GM12878 (cell line): ENCODE measurements at regions not wholly inside any gene's neighbourhood (a gene's known extent, or its start where the extent isn't known, plus 50 kb on each side); places are given as distances from the start of the nearest gene placed in this dataset.

Experiments
- FOXK2 ChIP-seq: fragments of 450-650 bp; IDR thresholded peaks from 2 replicates; pipeline ENCODE4 v1.6.1; 2017; ENCODE audit warnings: mild to moderate bottlenecking, moderate library complexity
- SIX5 ChIP-seq: IDR thresholded peaks from 2 replicates; pipeline ENCODE4 v1.6.1; 2011; ENCODE audit warnings: mild to moderate bottlenecking, low read depth, low read length, moderate library complexity; ENCODE audit not compliant: severe bottlenecking
- TARDBP ChIP-seq: IDR thresholded peaks from 2 replicates; pipeline ENCODE4 v1.6.1; 2016; ENCODE audit warnings: borderline replicate concordance
- ZNF207 ChIP-seq: fragments of 450-650 bp; IDR thresholded peaks from 2 replicates; pipeline ENCODE4 v1.6.1; 2014; ENCODE audit warnings: antibody characterized with exemption, mild to moderate bottlenecking, borderline replicate concordance
- ZNF384 ChIP-seq: IDR thresholded peaks from 2 replicates; pipeline ENCODE4 v1.6.1; 2012; ENCODE audit warnings: low read depth, mild to moderate bottlenecking, low read length, improper control_type of control experiment, borderline replicate concordance
- TF ChIP-seq, protein P1 (sequence below): fragments of 450-650 bp; formaldehyde crosslinking; IDR thresholded peaks from 2 replicates; pipeline ENCODE4 v1.5.0; 2022; ENCODE audit warnings: mild to moderate bottlenecking, missing genetic modification characterization
- TF ChIP-seq, protein P2 (sequence below): IDR thresholded peaks from 2 replicates; pipeline ENCODE4 v1.6.1; 2011; ENCODE audit warnings: borderline replicate concordance, low read depth, mild to moderate bottlenecking, moderate library complexity, mixed read lengths, low read length; ENCODE audit not compliant: insufficient read depth; ENCODE audit errors: extremely low read length
- TF ChIP-seq, protein P3 (sequence below), 3 experiments: IDR thresholded peaks in 2 of 3; conservative IDR thresholded peaks in 1 of 3; 2 replicates each; pipeline ENCODE4 v1.5.1; 2011; ENCODE audit warnings: low read depth in 3 of 3, low read length in 3 of 3, mild to moderate bottlenecking in 3 of 3, control low read depth in 2 of 3, moderate library complexity in 2 of 3, inconsistent platforms in 1 of 3, mixed read lengths in 1 of 3; ENCODE audit not compliant: control insufficient read depth in 2 of 3, insufficient read depth in 1 of 3; ENCODE audit errors: extremely low read depth in 1 of 3

DNA sequence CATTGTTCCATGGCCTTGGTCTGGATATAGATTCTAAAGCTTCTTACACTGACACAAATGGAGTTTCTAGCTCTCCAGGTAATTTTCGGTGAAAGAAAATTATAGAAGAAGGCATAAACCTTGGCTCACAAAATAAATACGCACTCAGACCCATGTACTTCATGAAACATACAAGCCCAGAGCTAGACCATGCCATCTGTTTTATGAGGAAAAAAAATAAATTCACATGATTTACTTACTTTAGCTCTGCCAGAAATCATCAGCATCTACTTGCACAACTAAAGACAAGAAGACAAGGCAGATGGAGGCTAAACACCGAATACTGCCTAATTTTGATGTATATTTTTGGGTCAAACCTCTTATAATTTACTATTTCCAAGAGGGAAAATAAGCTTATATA, 197.4 kb upstream of the KLF14 start (continued):
- TF ChIP-seq, protein P1, sequence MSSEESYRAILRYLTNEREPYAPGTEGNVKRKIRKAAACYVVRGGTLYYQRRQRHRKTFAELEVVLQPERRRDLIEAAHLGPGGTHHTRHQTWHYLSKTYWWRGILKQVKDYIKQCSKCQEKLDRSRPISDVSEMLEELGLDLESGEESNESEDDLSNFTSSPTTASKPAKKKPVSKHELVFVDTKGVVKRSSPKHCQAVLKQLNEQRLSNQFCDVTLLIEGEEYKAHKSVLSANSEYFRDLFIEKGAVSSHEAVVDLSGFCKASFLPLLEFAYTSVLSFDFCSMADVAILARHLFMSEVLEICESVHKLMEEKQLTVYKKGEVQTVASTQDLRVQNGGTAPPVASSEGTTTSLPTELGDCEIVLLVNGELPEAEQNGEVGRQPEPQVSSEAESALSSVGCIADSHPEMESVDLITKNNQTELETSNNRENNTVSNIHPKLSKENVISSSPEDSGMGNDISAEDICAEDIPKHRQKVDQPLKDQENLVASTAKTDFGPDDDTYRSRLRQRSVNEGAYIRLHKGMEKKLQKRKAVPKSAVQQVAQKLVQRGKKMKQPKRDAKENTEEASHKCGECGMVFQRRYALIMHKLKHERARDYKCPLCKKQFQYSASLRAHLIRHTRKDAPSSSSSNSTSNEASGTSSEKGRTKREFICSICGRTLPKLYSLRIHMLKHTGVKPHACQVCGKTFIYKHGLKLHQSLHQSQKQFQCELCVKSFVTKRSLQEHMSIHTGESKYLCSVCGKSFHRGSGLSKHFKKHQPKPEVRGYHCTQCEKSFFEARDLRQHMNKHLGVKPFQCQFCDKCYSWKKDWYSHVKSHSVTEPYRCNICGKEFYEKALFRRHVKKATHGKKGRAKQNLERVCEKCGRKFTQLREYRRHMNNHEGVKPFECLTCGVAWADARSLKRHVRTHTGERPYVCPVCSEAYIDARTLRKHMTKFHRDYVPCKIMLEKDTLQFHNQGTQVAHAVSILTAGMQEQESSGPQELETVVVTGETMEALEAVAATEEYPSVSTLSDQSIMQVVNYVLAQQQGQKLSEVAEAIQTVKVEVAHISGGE (CRISPR knock-in tag) = no peak
- TF ChIP-seq FOXK2 (no peak), ZNF207 (no peak), ZNF384 (no peak), TARDBP (no peak), SIX5 (no peak)
- TF ChIP-seq, protein P2, sequence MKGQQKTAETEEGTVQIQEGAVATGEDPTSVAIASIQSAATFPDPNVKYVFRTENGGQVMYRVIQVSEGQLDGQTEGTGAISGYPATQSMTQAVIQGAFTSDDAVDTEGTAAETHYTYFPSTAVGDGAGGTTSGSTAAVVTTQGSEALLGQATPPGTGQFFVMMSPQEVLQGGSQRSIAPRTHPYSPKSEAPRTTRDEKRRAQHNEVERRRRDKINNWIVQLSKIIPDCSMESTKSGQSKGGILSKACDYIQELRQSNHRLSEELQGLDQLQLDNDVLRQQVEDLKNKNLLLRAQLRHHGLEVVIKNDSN = no peak
- TF ChIP-seq, protein P3, sequence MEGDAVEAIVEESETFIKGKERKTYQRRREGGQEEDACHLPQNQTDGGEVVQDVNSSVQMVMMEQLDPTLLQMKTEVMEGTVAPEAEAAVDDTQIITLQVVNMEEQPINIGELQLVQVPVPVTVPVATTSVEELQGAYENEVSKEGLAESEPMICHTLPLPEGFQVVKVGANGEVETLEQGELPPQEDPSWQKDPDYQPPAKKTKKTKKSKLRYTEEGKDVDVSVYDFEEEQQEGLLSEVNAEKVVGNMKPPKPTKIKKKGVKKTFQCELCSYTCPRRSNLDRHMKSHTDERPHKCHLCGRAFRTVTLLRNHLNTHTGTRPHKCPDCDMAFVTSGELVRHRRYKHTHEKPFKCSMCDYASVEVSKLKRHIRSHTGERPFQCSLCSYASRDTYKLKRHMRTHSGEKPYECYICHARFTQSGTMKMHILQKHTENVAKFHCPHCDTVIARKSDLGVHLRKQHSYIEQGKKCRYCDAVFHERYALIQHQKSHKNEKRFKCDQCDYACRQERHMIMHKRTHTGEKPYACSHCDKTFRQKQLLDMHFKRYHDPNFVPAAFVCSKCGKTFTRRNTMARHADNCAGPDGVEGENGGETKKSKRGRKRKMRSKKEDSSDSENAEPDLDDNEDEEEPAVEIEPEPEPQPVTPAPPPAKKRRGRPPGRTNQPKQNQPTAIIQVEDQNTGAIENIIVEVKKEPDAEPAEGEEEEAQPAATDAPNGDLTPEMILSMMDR (IDR thresholded peaks at IDR 0.05 in 2 of 3, conservative IDR thresholded peaks at IDR 0.05 in 1 of 3; ENCODE audit: control insufficient read depth in 2 of 3, extremely low read depth in 1 of 3, insufficient read depth in 1 of 3, low read depth in 3 of 3, low read length in 3 of 3) = no peak
